Effector CD8-positive, alpha-beta T cell (primary cell): ENCODE measurements at regions not wholly inside any gene's neighbourhood (a gene's known extent, or its start where the extent isn't known, plus 50 kb on each side); places are given as distances from the start of the nearest gene placed in this dataset.
A peak's percentile ranks its signal among the peaks of the same experiment; 100 is the strongest.
"Not testable (repeated sequence)": the region's sequence is repeated elsewhere in the genome, so short reads cannot be mapped to it uniquely, and the experiment has no call there.

Experiments used
- DNase-seq: peaks from one replicate; lab custom pipeline; 2025; lab: John Stamatoyannopoulos, UW

DNA sequence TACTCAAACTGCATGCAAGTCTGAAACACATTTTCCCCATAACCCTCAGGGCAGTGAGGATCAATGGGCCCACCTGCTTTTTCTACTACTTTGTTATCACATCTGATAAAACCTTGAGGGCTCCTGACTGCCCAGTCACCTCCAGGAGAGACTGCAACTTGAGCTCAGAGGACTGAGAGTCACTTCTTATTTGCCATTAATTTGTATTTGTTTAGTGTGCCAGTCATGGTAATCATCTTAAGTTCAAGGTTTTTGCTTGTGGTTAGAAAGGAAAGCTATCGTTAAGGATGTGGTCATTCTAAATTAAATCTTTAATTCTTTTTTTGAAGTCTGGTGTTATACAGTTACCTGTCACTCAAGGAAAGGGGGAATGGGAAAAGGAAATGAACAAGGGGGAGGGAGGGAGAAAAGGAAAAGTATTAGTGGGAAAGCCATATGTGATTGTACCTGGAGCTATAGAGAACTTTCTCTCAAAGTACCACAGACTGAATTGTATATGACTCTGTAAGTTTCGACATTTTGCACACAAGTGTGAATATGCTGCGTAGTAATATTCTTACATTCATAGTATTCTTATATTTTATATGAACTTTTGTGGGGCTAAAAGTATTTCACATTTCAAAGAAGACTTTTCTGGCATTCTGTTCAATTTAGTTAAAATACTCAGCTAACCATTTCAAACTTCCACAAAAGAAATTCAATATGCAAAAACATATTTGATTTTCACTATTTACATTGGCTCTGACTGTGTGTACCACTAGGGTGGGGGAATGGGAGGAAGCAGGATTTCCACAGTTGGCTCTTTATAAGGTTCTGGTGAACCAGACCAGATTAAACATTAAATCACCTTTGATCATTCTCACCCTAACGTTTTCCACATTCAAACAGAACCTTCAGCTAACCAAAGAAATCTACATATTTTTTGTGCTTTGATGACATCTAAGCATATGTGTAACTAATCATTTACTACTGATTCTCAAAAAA is 166.5 kb upstream of the ATP11B start:
- no peak for DNase-seq

- DNase-seq, result no peak
Observed at GRCh38 chr3:182628531-182628930, 164.8 kb upstream of the ATP11B start.

DNA sequence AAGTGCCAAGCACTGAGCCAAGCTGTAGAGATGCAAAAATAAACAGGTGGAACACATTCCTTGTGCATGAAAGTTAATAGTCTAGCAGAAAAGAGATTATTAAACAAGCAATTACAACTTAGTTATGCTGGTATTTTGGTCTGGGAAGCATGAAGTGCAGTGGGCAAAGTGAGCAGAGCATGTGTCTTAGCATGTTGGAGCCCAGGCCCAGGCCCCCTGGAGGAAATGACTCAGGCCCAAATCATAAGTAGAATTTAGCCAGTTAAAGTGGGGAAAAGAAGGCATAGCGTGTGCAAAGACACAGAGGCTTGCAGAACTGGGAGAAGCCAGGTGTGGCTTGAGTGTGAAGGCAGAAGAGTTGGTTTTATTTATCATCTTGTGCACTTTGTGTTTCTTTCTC is 163.8 kb upstream of the ATP11B start:
- no peak for DNase-seq

DNA sequence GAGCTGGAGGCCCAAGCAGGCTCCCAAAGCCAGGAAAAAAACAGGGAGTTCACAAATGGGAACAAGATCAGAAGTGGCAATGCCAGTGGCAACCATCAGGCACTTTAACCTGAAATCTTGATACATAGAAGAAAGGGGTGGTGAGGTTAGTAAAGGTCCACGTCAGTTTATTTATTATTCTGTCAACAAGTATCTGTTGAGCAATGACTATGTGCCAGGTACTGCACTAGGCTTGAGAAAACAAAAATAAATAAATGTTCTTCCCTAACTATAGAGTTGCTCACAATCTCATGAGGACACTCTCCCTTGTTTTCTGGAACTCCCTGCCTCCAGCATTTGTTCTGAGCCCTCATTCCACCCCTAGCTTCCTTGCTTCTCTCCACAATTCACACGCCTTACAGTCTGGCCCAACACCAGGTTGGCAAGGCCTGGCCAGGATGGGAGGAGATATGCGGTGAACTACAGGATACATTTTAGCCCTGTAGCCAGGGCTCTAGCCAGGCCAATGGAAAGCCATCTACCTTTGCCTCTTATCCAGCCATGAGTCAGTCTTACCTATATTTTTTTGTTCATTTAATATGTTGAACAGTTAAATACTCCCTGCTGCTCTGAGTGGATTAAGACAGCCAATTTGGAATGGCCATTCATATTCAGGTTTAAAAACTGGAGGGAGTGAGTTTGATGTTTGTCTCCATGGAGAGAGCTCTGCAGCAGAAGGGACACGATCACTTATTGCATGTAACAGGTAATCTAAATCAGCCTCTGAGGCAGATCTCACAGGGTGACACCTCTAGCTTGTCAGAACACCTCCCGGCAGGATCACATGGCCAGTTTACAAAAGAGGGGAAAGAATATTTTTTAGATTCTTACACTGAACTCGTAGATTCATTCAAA is 161.9 kb upstream of the ATP11B start:
- no peak for DNase-seq

- DNase-seq, result no peak
Observed at GRCh38 chr3:182632077-182632393, 161.3 kb upstream of the ATP11B start.

DNA sequence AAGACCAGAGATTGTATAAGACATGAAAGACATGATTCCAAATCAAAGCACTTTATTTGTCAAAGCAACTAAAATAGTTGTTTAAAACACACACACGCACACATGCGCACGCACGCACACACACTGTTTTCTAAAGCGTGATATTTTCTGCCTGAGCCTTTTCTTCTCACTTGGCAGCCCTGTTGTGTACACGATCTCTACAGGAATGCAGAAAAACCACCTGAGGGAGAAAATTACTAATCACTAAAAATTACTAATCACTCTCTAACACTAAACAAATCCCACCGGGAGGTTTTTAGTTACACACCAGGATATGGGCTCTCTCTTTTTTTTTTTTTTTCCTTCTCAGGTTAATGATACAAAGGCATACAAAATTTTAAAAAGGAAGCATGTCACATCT is 160.1 kb upstream of the ATP11B start:
- DNase-seq, result no peak

GRCh38 chr3:182636646-182637045 is 156.7 kb upstream of the ATP11B start:
- DNase-seq, result no peak

GRCh38 chr3:182637350-182638110 is 155.8 kb upstream of the ATP11B start:
- DNase-seq, result no peak

- DNase-seq, result no peak
Observed at GRCh38 chr3:182644013-182644412, 149.3 kb upstream of the ATP11B start.

GRCh38 chr3:182644790-182645433 is 148.4 kb upstream of the ATP11B start:
- DNase-seq, result no peak

- no peak for DNase-seq
Observed at GRCh38 chr3:182650568-182651128, 142.7 kb upstream of the ATP11B start.

DNA sequence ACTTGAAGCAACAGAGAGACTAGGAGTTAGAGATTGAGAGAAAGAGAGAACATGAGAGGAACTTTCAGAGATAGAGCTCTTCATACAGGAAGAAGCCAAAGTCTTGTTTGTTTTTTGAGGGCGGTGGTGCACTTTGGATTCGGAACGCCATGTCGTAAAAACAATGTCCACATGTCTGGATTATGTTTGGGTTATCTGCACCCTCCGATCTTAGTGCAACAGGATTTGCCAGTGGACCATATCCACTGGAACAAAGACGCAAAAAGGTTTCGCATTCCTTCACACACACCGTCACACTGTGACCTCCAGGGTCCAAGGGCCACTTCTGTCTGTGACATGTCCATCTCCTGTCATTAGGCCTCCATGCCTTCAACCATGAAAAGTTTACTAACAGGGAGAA is 141.8 kb upstream of the ATP11B start:
- no peak for DNase-seq

GRCh38 chr3:182653065-182653464 is 140.2 kb upstream of the ATP11B start:
- DNase-seq, result not testable (repeated sequence)

- DNase-seq, result no peak
Observed at GRCh38 chr3:182668541-182668940, 124.8 kb upstream of the ATP11B start.

- DNase-seq, result no peak
Observed at GRCh38 chr3:182668974-182669373, 124.3 kb upstream of the ATP11B start.

DNA sequence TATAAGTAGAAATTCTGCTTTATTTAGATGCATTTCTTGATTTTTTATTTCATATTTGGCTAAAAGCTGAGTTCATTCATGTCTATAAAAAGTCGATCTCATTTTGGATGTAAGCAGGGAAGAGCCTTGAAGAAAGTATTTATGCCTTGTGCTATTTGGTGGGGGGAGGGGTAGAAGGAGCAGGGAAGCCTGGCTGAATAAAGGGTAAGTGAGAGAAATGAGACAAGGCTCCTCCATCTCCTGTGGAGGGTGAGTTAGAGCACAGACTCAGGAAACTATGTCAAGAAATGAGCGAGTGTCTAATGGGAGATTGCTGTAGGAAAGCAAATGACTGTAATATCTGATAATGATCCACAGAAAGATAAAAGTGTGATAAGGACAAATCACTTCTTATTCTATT is 121.8 kb upstream of the ATP11B start:
- DNase-seq, result no peak

DNA sequence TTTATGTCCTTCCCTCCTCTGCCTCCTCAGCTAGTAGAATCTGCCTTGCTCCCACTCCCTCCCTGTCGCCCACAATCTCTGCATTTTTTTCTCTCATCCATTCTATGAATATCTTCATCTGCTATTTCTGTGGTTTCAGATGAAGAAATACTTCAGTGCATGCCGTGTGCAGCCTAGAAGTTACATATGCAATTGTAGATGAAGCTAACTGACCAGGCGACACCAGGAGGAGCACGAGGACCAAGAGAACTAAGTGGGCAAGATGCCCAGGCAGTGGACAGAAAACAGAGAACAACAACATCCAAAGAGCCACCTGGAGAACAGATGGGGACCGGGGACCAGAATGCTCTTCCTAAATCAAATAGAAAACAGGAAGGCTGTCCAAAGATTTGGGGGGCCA is 121.4 kb upstream of the ATP11B start:
- no peak for DNase-seq

GRCh38 chr3:182673336-182673735 is 120.0 kb upstream of the ATP11B start:
- DNase-seq, result no peak

DNA sequence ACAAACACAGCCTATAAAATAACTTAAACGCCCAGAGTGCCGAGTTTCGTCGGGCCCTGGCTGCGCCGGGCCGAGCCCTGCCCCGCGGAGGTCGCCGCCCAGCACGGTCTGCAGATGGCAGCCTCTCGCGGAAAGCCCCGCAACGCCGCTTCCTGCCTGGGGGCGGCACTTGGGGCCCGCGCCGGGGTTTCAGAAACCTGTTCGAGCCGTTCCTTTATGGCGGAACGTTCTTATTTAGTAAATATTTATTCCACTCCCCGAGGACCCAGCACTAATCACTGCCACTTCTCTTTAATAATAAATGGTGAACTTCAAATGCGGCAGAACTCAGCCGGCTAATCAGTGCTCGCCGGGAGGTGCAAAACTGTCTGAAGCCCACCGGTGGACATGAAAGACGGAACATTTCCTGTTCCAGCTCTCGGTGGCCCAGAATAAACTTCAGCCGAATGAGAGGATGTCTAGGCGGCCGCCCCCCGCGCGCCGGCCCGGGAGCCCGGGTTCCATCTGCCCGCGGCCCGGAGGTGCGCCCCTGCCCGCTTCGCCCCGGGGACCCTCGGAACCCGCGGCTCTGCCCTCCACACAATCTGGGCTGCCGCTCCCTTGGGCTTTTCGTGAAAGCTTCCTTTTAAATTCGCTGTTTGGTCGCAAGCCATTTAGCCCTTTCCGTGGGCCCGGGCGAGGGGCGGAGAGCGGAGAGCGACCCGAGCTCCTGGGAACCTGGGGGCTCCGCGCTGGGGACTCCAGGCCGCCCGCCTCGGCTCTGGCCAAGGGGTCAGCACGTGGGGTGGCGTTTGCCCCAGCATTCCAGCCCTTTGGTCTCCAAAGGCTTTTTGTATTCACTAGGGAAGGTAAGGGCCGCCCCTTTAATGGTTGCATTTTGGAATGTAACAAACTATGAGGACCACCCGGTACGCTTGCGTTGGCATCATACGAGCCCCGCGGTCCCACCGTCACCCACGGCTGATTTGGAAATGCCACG is 110.8 kb upstream of the ATP11B start:
- DNase-seq, result peak; percentile 25

GRCh38 chr3:182683453-182683852 is 109.9 kb upstream of the ATP11B start:
- peak; percentile 14 for DNase-seq
